ENCODE measurements at regions not wholly inside any gene's neighbourhood (a gene's known extent, or its start where the extent isn't known, plus 50 kb on each side); places are given as distances from the start of the nearest gene placed in this dataset.

- Histone ChIP-seq H3K27ac (ENCODE audit: control insufficient read depth, insufficient read depth, low read length) (no peak overlapping the region), H3K4me2 (ENCODE audit: control insufficient read depth, extremely low read depth, insufficient read depth, low read depth, low read length) (no peak overlapping the region)
- dilution Hi-C loops (cut with MboI; ENCODE audit: extremely low pct_ligation_motif_present, low sequenced_read_pairs) = no loop called here
Measured at GRCh38 chr9:89744255-89744648, 139.4 kb downstream of the GADD45G start.

GRCh38 chr9:89744730-89745129 lies 139.9 kb downstream of the GADD45G start:
- Histone ChIP-seq H3K27ac (ENCODE audit: control insufficient read depth, insufficient read depth, low read length) (no peak overlapping the region), H3K4me2 (ENCODE audit: control insufficient read depth, extremely low read depth, insufficient read depth, low read depth, low read length) (no peak overlapping the region), H3K9me3 (ENCODE audit: control insufficient read depth, low read depth, low read length) (peaks cover 11% of the 10 kb centered on the region), H3K79me2 (ENCODE audit: control insufficient read depth, insufficient read depth, low read length) (no peaks in the 10 kb centered on the region), H4K20me1 (ENCODE audit: control insufficient read depth, extremely low read depth, insufficient read depth, low read length) (no peaks in the 10 kb centered on the region), H3K9me1 (ENCODE audit: control insufficient read depth, extremely low read depth, insufficient read depth, low read length) (no peaks in the 10 kb centered on the region), H3K27me3 (ENCODE audit: control insufficient read depth, extremely low read depth, insufficient read depth, low read length) (no peaks in the 10 kb centered on the region), H2AFZ (ENCODE audit: control insufficient read depth, low read length) (no peak overlapping the region), H3K4me3 (ENCODE audit: control insufficient read depth in 2 of 3, extremely low read depth in 1 of 3, insufficient read depth in 2 of 3, low read depth in 1 of 3, low read length in 3 of 3) (no peak overlapping the region), H3K36me3 (ENCODE audit: control insufficient read depth in 2 of 2, extremely low read depth in 1 of 2, insufficient read depth in 2 of 2, low read length in 2 of 2) (no peaks in the 10 kb centered on the region), H3K4me1 (ENCODE audit: control insufficient read depth, extremely low read depth, insufficient read depth, low read length) (peaks cover 4% of the 10 kb centered on the region), H3K9ac (ENCODE audit: control insufficient read depth, extremely low read depth, insufficient read depth, low read length) (no peak overlapping the region)
- FAIRE-seq (peak; percentile 86), DNase-seq (ENCODE audit: low read depth, low spot score) (peak; percentile 67)
- dilution Hi-C loops (cut with MboI; ENCODE audit: extremely low pct_ligation_motif_present, low sequenced_read_pairs) = no loop called here
- TF ChIP-seq CTCF (optimal IDR thresholded peaks at IDR 0.05 in 1 of 3, IDR thresholded peaks at IDR 0.05 in 1 of 3, conservative IDR thresholded peaks at IDR 0.05 in 1 of 3; ENCODE audit: extremely low read depth in 1 of 3, insufficient read depth in 2 of 3, low read length in 3 of 3) = no peak

More at GRCh38 chr9:89744255-89744648, 139.4 kb downstream of the GADD45G start:
- Histone ChIP-seq H3K27me3 (ENCODE audit: control insufficient read depth, extremely low read depth, insufficient read depth, low read length) (no peaks in the 10 kb centered on the region), H3K36me3 (ENCODE audit: control insufficient read depth in 2 of 2, extremely low read depth in 1 of 2, insufficient read depth in 2 of 2, low read length in 2 of 2) (no peaks in the 10 kb centered on the region), H4K20me1 (ENCODE audit: control insufficient read depth, extremely low read depth, insufficient read depth, low read length) (no peaks in the 10 kb centered on the region), H2AFZ (ENCODE audit: control insufficient read depth, low read length) (no peak overlapping the region), H3K9ac (ENCODE audit: control insufficient read depth, extremely low read depth, insufficient read depth, low read length) (no peak overlapping the region), H3K4me1 (ENCODE audit: control insufficient read depth, extremely low read depth, insufficient read depth, low read length) (peaks cover 4% of the 10 kb centered on the region), H3K9me3 (ENCODE audit: control insufficient read depth, low read depth, low read length) (peaks cover 11% of the 10 kb centered on the region), H3K9me1 (ENCODE audit: control insufficient read depth, extremely low read depth, insufficient read depth, low read length) (no peaks in the 10 kb centered on the region), H3K4me3 (ENCODE audit: control insufficient read depth in 2 of 3, extremely low read depth in 1 of 3, insufficient read depth in 2 of 3, low read depth in 1 of 3, low read length in 3 of 3) (no peak overlapping the region), H3K79me2 (ENCODE audit: control insufficient read depth, insufficient read depth, low read length) (no peaks in the 10 kb centered on the region)
- no peak for FAIRE-seq
- no peak for TF ChIP-seq CTCF (optimal IDR thresholded peaks at IDR 0.05 in 1 of 3, IDR thresholded peaks at IDR 0.05 in 1 of 3, conservative IDR thresholded peaks at IDR 0.05 in 1 of 3; ENCODE audit: extremely low read depth in 1 of 3, insufficient read depth in 2 of 3, low read length in 3 of 3)
- no peak for TF ChIP-seq EZH2 (IDR thresholded peaks at IDR 0.05; ENCODE audit: low read length)
- DNase-seq (ENCODE audit: low read depth, low spot score) = no peak

Data from keratinocyte (primary cell).